ENCODE measurements at regions not wholly inside any gene's neighbourhood (a gene's known extent, or its start where the extent isn't known, plus 50 kb on each side); places are given as distances from the start of the nearest gene placed in this dataset.
A peak's percentile ranks its signal among the peaks of the same experiment; 100 is the strongest.

- intact Hi-C loops (cut with DNase I), result no loop called here
- no peak for DNase-seq
Measured at GRCh38 chrX:66544181-66544580, 94.7 kb downstream of the EDA2R start.

- intact Hi-C loops (cut with DNase I), result no loop called here
- no peak for DNase-seq
Measured at GRCh38 chrX:66504481-66504880, 134.4 kb downstream of the EDA2R start.

- intact Hi-C loops (cut with DNase I), result no loop called here
- peak in 1 of 10 donors; percentile 77 for DNase-seq
Measured at GRCh38 chrX:66498672-66499296, 140.1 kb downstream of the EDA2R start.

- DNase-seq, result no peak
- intact Hi-C loops (cut with DNase I), result no loop called here
Measured at GRCh38 chrX:66489339-66489738, 149.5 kb downstream of the EDA2R start.

All from posterior cingulate gyrus (tissue), 11 donors.